HFF-Myc (cell line): ENCODE measurements at regions not wholly inside any gene's neighbourhood (a gene's known extent, or its start where the extent isn't known, plus 50 kb on each side); places are given as distances from the start of the nearest gene placed in this dataset.

ENCODE experiments used
- DNase-seq: peaks from one replicate; pipeline ENCODE4 v3.0.0-alpha.2; 2011; ENCODE audit warnings: low read depth; ENCODE audit errors: extremely low read depth
- H3K4me3 ChIP-seq: replicated peaks from 2 replicates; pipeline ENCODE4 v1.5.1; 2011; ENCODE audit warnings: low read depth, mild to moderate bottlenecking, control low read depth, low read length
- CTCF ChIP-seq: IDR thresholded peaks from 2 replicates; pipeline ENCODE4 v1.5.1; 2012; ENCODE audit warnings: mild to moderate bottlenecking, low read depth, low read length, control low read depth; ENCODE audit errors: missing control alignments

- DNase-seq: no peak
- H3K4me3 ChIP-seq: no peak overlapping the region
- no peak for TF ChIP-seq CTCF
Measured at GRCh38 chr6:14995208-14995607, 250.7 kb upstream of the JARID2 start.

- no peak for DNase-seq
- TF ChIP-seq CTCF: no peak
- H3K4me3 ChIP-seq: no peak overlapping the region
Measured at GRCh38 chr6:14995966-14996602, 249.8 kb upstream of the JARID2 start.

- no peak for DNase-seq
- no peak for TF ChIP-seq CTCF
- no peak overlapping the region for H3K4me3 ChIP-seq
Measured at GRCh38 chr6:14996892-14997291, 249.0 kb upstream of the JARID2 start.

GRCh38 chr6:14997507-14997906, 248.4 kb upstream of the JARID2 start:
- TF ChIP-seq CTCF: no peak
- no peak overlapping the region for H3K4me3 ChIP-seq
- DNase-seq: no peak

GRCh38 chr6:14999106-14999505, 246.8 kb upstream of the JARID2 start:
- DNase-seq: no peak
- no peak overlapping the region for H3K4me3 ChIP-seq
- no peak for TF ChIP-seq CTCF

GRCh38 chr6:15001326-15001910, 244.5 kb upstream of the JARID2 start:
- TF ChIP-seq CTCF: no peak
- DNase-seq: no peak
- H3K4me3 ChIP-seq: no peak overlapping the region

- TF ChIP-seq CTCF: no peak
- DNase-seq: no peak
- no peak overlapping the region for H3K4me3 ChIP-seq
Measured at GRCh38 chr6:15008269-15008668, 237.6 kb upstream of the JARID2 start.
